ENCODE measurements at regions not wholly inside any gene's neighbourhood (a gene's known extent, or its start where the extent isn't known, plus 50 kb on each side); places are given as distances from the start of the nearest gene placed in this dataset.

DNA sequence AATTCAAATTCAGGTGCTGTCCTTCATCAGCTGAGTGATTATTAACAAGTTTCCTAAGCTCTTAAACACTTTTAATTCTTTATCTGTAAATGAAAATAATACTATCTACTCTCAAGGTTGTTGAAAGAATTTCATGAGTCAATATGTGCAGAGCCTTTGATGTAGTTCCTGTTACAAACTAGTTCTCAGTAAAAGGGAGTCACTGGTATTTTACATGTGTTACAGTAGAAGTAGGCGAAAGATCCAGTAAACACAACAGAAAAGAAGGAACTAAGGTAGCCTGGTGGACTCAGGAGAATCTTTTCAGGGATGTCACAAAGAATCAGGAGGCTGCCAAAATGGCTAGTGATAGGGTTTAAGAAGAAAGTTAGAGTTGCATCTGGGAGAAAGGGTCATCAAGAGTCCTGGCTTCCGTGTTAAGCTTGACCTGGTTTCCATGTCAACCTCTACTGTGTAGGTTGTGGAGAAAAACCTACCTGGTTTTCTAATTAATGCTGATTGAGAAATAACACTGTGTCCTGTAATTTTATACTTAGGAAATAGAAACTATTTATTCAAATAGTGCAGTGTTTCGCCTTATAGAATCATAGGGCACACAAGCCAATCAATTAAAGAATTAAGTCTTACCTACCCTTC is 58.3 kb upstream of the TRIB2 start:
- Histone ChIP-seq H4K20me1 (ENCODE audit: insufficient read depth, low read length) (no peaks in the 10 kb centered on the region), H3K79me2 (ENCODE audit: insufficient read depth, low read length) (no peaks in the 10 kb centered on the region), H3K4me2 (ENCODE audit: insufficient read depth, low read length) (no peak overlapping the region), H3K27ac (ENCODE audit: low read length) (no peak overlapping the region), H3K36me3 (ENCODE audit: insufficient read depth, low read length) (no peaks in the 10 kb centered on the region), H3K9ac (ENCODE audit: low read depth, low read length) (no peak overlapping the region), H3K9me3 (ENCODE audit: insufficient read depth, low read length, severe bottlenecking) (no peaks in the 10 kb centered on the region), H2AFZ (ENCODE audit: low read depth, low read length) (no peak overlapping the region), H3K27me3 (ENCODE audit: insufficient read depth, low read length, poor library complexity) (no peaks in the 10 kb centered on the region), H3K4me3 (ENCODE audit: low read depth in 1 of 2, low read length in 2 of 2) (no peak overlapping the region), H3K4me1 (ENCODE audit: insufficient read depth, low read length) (no peaks in the 10 kb centered on the region)
- no peak for ATAC-seq (ENCODE audit: insufficient read depth, low read depth)
- no peak for TF ChIP-seq EZH2 (IDR thresholded peaks at IDR 0.05; ENCODE audit: borderline replicate concordance, low read depth, low read length, severe bottlenecking)
- TF ChIP-seq, protein P1, sequence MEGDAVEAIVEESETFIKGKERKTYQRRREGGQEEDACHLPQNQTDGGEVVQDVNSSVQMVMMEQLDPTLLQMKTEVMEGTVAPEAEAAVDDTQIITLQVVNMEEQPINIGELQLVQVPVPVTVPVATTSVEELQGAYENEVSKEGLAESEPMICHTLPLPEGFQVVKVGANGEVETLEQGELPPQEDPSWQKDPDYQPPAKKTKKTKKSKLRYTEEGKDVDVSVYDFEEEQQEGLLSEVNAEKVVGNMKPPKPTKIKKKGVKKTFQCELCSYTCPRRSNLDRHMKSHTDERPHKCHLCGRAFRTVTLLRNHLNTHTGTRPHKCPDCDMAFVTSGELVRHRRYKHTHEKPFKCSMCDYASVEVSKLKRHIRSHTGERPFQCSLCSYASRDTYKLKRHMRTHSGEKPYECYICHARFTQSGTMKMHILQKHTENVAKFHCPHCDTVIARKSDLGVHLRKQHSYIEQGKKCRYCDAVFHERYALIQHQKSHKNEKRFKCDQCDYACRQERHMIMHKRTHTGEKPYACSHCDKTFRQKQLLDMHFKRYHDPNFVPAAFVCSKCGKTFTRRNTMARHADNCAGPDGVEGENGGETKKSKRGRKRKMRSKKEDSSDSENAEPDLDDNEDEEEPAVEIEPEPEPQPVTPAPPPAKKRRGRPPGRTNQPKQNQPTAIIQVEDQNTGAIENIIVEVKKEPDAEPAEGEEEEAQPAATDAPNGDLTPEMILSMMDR (IDR thresholded peaks at IDR 0.05; ENCODE audit: borderline replicate concordance, extremely low read depth, low read length, poor library complexity, severe bottlenecking) = no peak
- no peak for DNase-seq

DNA sequence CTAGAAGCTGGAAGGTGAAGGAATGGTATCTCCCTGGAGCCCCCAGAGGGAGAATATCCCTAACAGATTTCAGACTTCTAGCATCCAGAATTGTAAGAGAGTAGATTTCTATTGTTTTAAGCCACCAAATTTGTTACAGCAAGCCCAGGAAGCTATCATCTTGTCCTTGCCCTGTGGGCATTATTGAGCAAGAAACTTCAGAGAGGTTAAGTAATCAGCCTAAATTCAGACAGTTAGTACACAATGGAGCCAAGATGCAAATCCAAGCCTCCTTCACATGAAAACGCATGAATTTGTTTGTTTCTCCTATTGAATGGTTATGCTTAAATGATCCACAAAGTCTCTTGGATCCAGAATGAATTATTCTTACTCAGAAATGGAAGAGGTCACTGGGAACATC is 55.2 kb upstream of the TRIB2 start:
- no peaks in the 10 kb centered on the region for H3K27me3 ChIP-seq (ENCODE audit: insufficient read depth, low read length, poor library complexity)
- no peak for TF ChIP-seq EZH2 (IDR thresholded peaks at IDR 0.05; ENCODE audit: borderline replicate concordance, low read depth, low read length, severe bottlenecking)
- TF ChIP-seq, protein P1 (IDR thresholded peaks at IDR 0.05; ENCODE audit: borderline replicate concordance, extremely low read depth, low read length, poor library complexity, severe bottlenecking) = no peak
- peaks cover 6% of the 10 kb centered on the region for H3K9me3 ChIP-seq (ENCODE audit: insufficient read depth, low read length, severe bottlenecking)
- no peaks in the 10 kb centered on the region for H4K20me1 ChIP-seq (ENCODE audit: insufficient read depth, low read length)
- no peak overlapping the region for H3K9ac ChIP-seq (ENCODE audit: low read depth, low read length)
- DNase-seq (no peak), ATAC-seq (ENCODE audit: insufficient read depth, low read depth) (no peak)
- H3K36me3 ChIP-seq (ENCODE audit: insufficient read depth, low read length) = no peaks in the 10 kb centered on the region
- H3K4me2 ChIP-seq (ENCODE audit: insufficient read depth, low read length) = no peak overlapping the region
- H3K79me2 ChIP-seq (ENCODE audit: insufficient read depth, low read length) = no peaks in the 10 kb centered on the region
- no peak overlapping the region for H2AFZ ChIP-seq (ENCODE audit: low read depth, low read length)
- no peaks in the 10 kb centered on the region for H3K4me1 ChIP-seq (ENCODE audit: insufficient read depth, low read length)
- H3K27ac ChIP-seq (ENCODE audit: low read length) = no peak overlapping the region
- no peak overlapping the region for H3K4me3 ChIP-seq (ENCODE audit: low read depth in 1 of 2, low read length in 2 of 2)

DNA sequence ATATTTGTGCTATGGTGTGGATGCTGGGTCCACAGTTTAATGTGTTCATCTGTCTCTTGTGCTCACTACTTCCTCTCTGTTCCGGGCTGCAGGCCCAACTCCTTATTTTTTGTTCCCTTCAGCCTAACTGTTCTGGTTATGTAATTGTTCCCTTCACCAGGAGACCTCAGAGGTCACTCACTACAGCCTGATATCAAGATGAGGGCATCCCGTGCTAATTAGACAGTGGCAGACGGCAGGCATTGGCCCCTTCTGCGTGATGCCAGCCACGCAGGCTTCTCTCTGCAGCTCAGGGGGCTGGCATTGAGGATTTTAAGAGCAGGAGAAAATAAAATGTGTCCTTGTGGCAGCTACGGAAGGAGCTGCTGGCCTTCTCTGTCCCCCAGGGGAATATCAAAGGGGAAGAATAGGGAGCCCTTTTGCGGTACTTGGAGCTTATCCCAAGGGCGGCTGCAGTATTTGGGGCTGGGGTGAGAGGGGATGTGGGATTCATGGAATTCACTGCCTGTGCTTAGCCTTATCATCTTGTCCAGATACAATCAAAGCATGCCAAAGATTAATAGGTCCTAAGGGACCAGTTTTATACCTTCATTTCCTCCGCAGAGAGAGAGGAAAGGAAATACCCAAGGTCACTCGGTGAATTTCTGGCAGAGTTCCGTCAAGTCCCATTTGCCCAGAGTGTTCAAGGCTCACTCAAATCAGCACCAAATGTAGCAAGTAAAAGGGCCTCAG is 53.3 kb upstream of the TRIB2 start:
- H3K27me3 ChIP-seq (ENCODE audit: insufficient read depth, low read length, poor library complexity) = no peaks in the 10 kb centered on the region
- TF ChIP-seq, protein P1 (IDR thresholded peaks at IDR 0.05; ENCODE audit: borderline replicate concordance, extremely low read depth, low read length, poor library complexity, severe bottlenecking) = no peak
- no peak for TF ChIP-seq EZH2 (IDR thresholded peaks at IDR 0.05; ENCODE audit: borderline replicate concordance, low read depth, low read length, severe bottlenecking)
- H3K27ac ChIP-seq (ENCODE audit: low read length) = no peak overlapping the region

More for the DNA sequence above, 53.3 kb upstream of the TRIB2 start:
- H3K4me3 ChIP-seq (ENCODE audit: low read depth in 1 of 2, low read length in 2 of 2) = no peak overlapping the region
- ATAC-seq (ENCODE audit: insufficient read depth, low read depth) (no peak), DNase-seq (no peak)
- H3K79me2 ChIP-seq (ENCODE audit: insufficient read depth, low read length) = no peaks in the 10 kb centered on the region
- no peaks in the 10 kb centered on the region for H3K4me1 ChIP-seq (ENCODE audit: insufficient read depth, low read length)
- H3K36me3 ChIP-seq (ENCODE audit: insufficient read depth, low read length) = no peaks in the 10 kb centered on the region
- no peaks in the 10 kb centered on the region for H4K20me1 ChIP-seq (ENCODE audit: insufficient read depth, low read length)
- H3K9ac ChIP-seq (ENCODE audit: low read depth, low read length) = no peak overlapping the region
- peaks cover 14% of the 10 kb centered on the region for H3K9me3 ChIP-seq (ENCODE audit: insufficient read depth, low read length, severe bottlenecking)
- no peak overlapping the region for H3K4me2 ChIP-seq (ENCODE audit: insufficient read depth, low read length)
- H2AFZ ChIP-seq (ENCODE audit: low read depth, low read length) = no peak overlapping the region
